Right lobe of liver (tissue), 4 donors: ENCODE measurements at regions not wholly inside any gene's neighbourhood (a gene's known extent, or its start where the extent isn't known, plus 50 kb on each side); places are given as distances from the start of the nearest gene placed in this dataset.

Experiments used
- CTCF ChIP-seq, 4 donors: fragments of 200-600 bp in 3 of 4; fragments of 450-650 bp in 1 of 4; IDR thresholded peaks; one replicate each; pipeline versions ENCODE4 v1.5.1 to v1.8.0; 2016 to 2022; ENCODE audit warnings: antibody characterized with exemption in 4 of 4, mild to moderate bottlenecking in 2 of 4
- POLR2A ChIP-seq: fragments of 450-650 bp; IDR thresholded peaks from one replicate; pipeline ENCODE4 v1.6.1; 2017; ENCODE audit warnings: antibody characterized with exemption, mild to moderate bottlenecking
- donor health status: DM: no; HTN: no; CAD: no.
- donor health status: DM: no; HTN: no; CAD: no.
- donor health status: DM: no; HTN: yes; CAD: no.

- TF ChIP-seq CTCF (IDR thresholded peaks at IDR 0.05) = no peak
- no peak for TF ChIP-seq POLR2A
Measured at GRCh38 chr6:121733234-121733633, 297.8 kb downstream of the GJA1 start.
